H9 (cell line): ENCODE measurements at regions not wholly inside any gene's neighbourhood (a gene's known extent, or its start where the extent isn't known, plus 50 kb on each side); places are given as distances from the start of the nearest gene placed in this dataset.

Source experiments
- DNase-seq: peaks from one replicate; pipeline ENCODE4 v3.0.0-alpha.2; 2017
- H2AFZ ChIP-seq: one replicate; pipeline ENCODE4 v1.6.1; 2013; ENCODE audit warnings: mild to moderate bottlenecking, low read length, control low read depth, moderate library complexity
- H2AK5ac ChIP-seq: 2 replicates; pipeline ENCODE4 v1.6.1; 2013; ENCODE audit warnings: low read length, control low read depth, mixed read lengths; ENCODE audit not compliant: insufficient read length
- H2BK120ac ChIP-seq: one replicate; pipeline ENCODE4 v1.6.1; 2013; ENCODE audit warnings: low read depth, mild to moderate bottlenecking, low read length, control low read depth, inconsistent platforms; ENCODE audit not compliant: poor library complexity, severe bottlenecking
- H2BK12ac ChIP-seq: 2 replicates; pipeline ENCODE4 v1.6.1; 2013; ENCODE audit warnings: low read length, control low read depth, mixed read lengths, low read depth; ENCODE audit not compliant: insufficient read length
- H2BK15ac ChIP-seq: 2 replicates; pipeline ENCODE4 v1.6.1; 2013; ENCODE audit warnings: low read depth, low read length, control low read depth
- H2BK20ac ChIP-seq: one replicate; pipeline ENCODE4 v1.6.1; 2013; ENCODE audit warnings: low read depth, mild to moderate bottlenecking, low read length, control low read depth, inconsistent platforms; ENCODE audit not compliant: poor library complexity, severe bottlenecking
- H2BK5ac ChIP-seq: 2 replicates; pipeline ENCODE4 v1.6.1; 2013; ENCODE audit warnings: low read length, control low read depth, mixed read lengths; ENCODE audit not compliant: insufficient read length
- H3K14ac ChIP-seq: 2 replicates; pipeline ENCODE4 v1.6.1; 2013; ENCODE audit warnings: low read length, control low read depth; ENCODE audit not compliant: insufficient read depth
- H3K18ac ChIP-seq: 2 replicates; pipeline ENCODE4 v1.6.1; 2013; ENCODE audit warnings: low read depth, mild to moderate bottlenecking, mixed read lengths, low read length, control low read depth; ENCODE audit not compliant: insufficient read length
- H3K23ac ChIP-seq: 2 replicates; pipeline ENCODE4 v1.6.1; 2013; ENCODE audit warnings: low read length, control low read depth, mixed read lengths, low read depth; ENCODE audit not compliant: insufficient read length
- H3K23me2 ChIP-seq: 2 replicates; pipeline ENCODE4 v1.6.1; 2013; ENCODE audit warnings: low read depth, mild to moderate bottlenecking, mixed read lengths, low read length, control low read depth; ENCODE audit not compliant: insufficient read length, poor library complexity, severe bottlenecking
- H3K27ac ChIP-seq: 2 replicates; pipeline ENCODE4 v1.5.1; 2013; ENCODE audit warnings: low read length, control low read depth, mixed read lengths, low read depth; ENCODE audit not compliant: insufficient read length
- H3K27me3 ChIP-seq: 2 replicates; pipeline ENCODE4 v1.6.1; 2013; ENCODE audit warnings: low read length, control low read depth, inconsistent platforms; ENCODE audit not compliant: insufficient read depth
- H3K4ac ChIP-seq: 2 replicates; pipeline ENCODE4 v1.6.1; 2013; ENCODE audit warnings: low read depth, mild to moderate bottlenecking, control low read depth, inconsistent platforms, low read length, moderate library complexity
- H3K4me1 ChIP-seq: 2 replicates; pipeline ENCODE4 v1.6.1; 2013; ENCODE audit warnings: low read length, control low read depth, inconsistent platforms; ENCODE audit not compliant: insufficient read depth
- H3K4me2 ChIP-seq: 2 replicates; pipeline ENCODE4 v1.6.1; 2013; ENCODE audit warnings: low read length, control low read depth, mixed read lengths; ENCODE audit not compliant: insufficient read length, insufficient read depth
- H3K56ac ChIP-seq: 2 replicates; pipeline ENCODE4 v1.6.1; 2013; ENCODE audit warnings: low read depth, mild to moderate bottlenecking, mixed read lengths, low read length, control low read depth; ENCODE audit not compliant: insufficient read length
- H3K79me1 ChIP-seq: 2 replicates; pipeline ENCODE4 v1.6.1; 2013; ENCODE audit warnings: low read depth, mild to moderate bottlenecking, moderate library complexity, low read length, control low read depth, inconsistent platforms; ENCODE audit not compliant: insufficient read depth, poor library complexity, severe bottlenecking
- H3K79me2 ChIP-seq: 2 replicates; pipeline ENCODE4 v1.6.1; 2013; ENCODE audit warnings: low read length, control low read depth, inconsistent platforms; ENCODE audit not compliant: insufficient read depth
- H3K9ac ChIP-seq: 2 replicates; pipeline ENCODE4 v1.6.1; 2013; ENCODE audit warnings: low read length, control low read depth, mixed read lengths; ENCODE audit not compliant: insufficient read length; ENCODE audit errors: extremely low read depth
- H3K9me3 ChIP-seq: one replicate; pipeline ENCODE4 v1.6.1; 2013; ENCODE audit warnings: low read depth, low read length, inconsistent platforms; ENCODE audit not compliant: control insufficient read depth
- H3T11ph ChIP-seq: one replicate; pipeline ENCODE4 v1.6.1; 2013; ENCODE audit warnings: mild to moderate bottlenecking, low read length, control low read depth, inconsistent platforms
- H4K20me1 ChIP-seq: one replicate; pipeline ENCODE4 v1.6.1; 2013; ENCODE audit not compliant: control insufficient read depth, insufficient read length, insufficient read depth
- H4K5ac ChIP-seq: 2 replicates; pipeline ENCODE4 v1.6.1; 2013; ENCODE audit warnings: low read depth, mild to moderate bottlenecking, mixed read lengths, low read length, control low read depth; ENCODE audit not compliant: insufficient read length
- H4K8ac ChIP-seq: replicated peaks from 2 replicates; pipeline ENCODE4 v1.6.1; 2013; ENCODE audit warnings: low read length, control low read depth, mixed read lengths, low read depth; ENCODE audit not compliant: insufficient read length
- H4K91ac ChIP-seq: 2 replicates; pipeline ENCODE4 v1.6.1; 2013; ENCODE audit warnings: low read depth, mild to moderate bottlenecking, moderate library complexity, mixed read lengths, low read length, control low read depth; ENCODE audit not compliant: insufficient read length
- H3K27ac Mint-ChIP-seq, 3 experiments: 2 replicates in 2 of 3; 3 replicates in 1 of 3; pipeline ENCODE4 v1.8.0; 2020 to 2021; ENCODE audit warnings: mixed read lengths in 3 of 3, mild to moderate bottlenecking in 1 of 3, moderate library complexity in 1 of 3
- H3K27me3 Mint-ChIP-seq: 2 replicates; pipeline ENCODE4 v1.8.0; 2021; ENCODE audit warnings: low read depth, mild to moderate bottlenecking, moderate library complexity, mixed read lengths
- H3K36me3 Mint-ChIP-seq, 3 experiments: 2 replicates in 2 of 3; 3 replicates in 1 of 3; pipeline ENCODE4 v1.8.0; 2020 to 2021; ENCODE audit warnings: low read depth in 3 of 3, mixed read lengths in 3 of 3; ENCODE audit not compliant: insufficient read depth in 1 of 3
- H3K4me1 Mint-ChIP-seq, 2 experiments: 2 replicates each; pipeline ENCODE4 v1.8.0; 2020; ENCODE audit warnings: mixed read lengths in 2 of 2
- H3K4me3 Mint-ChIP-seq, 2 experiments: 2 replicates in 1 of 2; 3 replicates in 1 of 2; pipeline ENCODE4 v1.8.0; 2020 to 2021; ENCODE audit warnings: mild to moderate bottlenecking in 2 of 2, mixed read lengths in 2 of 2, moderate library complexity in 1 of 2
- H3K9me3 Mint-ChIP-seq, 2 experiments: 2 replicates in 1 of 2; 3 replicates in 1 of 2; pipeline ENCODE4 v1.8.0; 2020; ENCODE audit warnings: mild to moderate bottlenecking in 2 of 2, mixed read lengths in 2 of 2, moderate library complexity in 1 of 2
- WGBS: extraction: QIAGEN DNeasy Blood & Tissue Kit; methylation state at CpG from one replicate; pipeline ENCODE4 v1.1.7; 2013; ENCODE audit warnings: missing lambda C conversion rate, low lambda C conversion rate, mixed read lengths; ENCODE audit not compliant: insufficient read length; ENCODE audit errors: extremely low coverage; 5-methylcytosine and 5-hydroxymethylcytosine counted together
- TF ChIP-seq, protein P1 (sequence below): fragments of 200-600 bp; sonication (generic); conservative IDR thresholded peaks from 3 replicates; pipeline ENCODE4 v1.8.0; 2021; ENCODE audit warnings: antibody characterized with exemption, mild to moderate bottlenecking

DNA sequence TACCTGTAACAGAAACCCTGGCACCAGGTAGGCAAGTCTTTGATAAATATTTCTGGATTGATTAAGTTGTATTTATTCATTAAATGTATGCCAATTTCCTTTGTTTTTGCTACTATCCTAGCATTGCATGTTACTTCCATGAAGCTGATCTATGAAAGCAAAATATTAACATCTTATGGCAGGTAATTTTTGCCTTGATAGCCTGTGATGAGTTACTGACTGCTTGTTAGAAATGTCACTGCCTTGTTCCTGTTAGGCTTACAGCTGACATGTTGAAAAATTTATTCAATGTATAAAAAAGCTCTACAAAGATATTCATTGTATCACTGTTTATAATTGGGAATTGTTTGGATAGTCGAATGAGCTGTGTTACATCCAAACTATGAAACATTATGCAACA, 830.1 kb downstream of the TUSC7 start:
- Histone ChIP-seq H3K79me1 (no peaks in the 10 kb centered on the region), H4K8ac (no peak overlapping the region), H2BK5ac (no peak overlapping the region), H3K14ac (no peak overlapping the region), H4K5ac (no peak overlapping the region), H2AFZ (no peak overlapping the region), H3K9me3 (no peaks in the 10 kb centered on the region), H2BK20ac (no peak overlapping the region), H2BK15ac (no peak overlapping the region), H3T11ph (no peak overlapping the region), H3K23me2 (no peaks in the 10 kb centered on the region), H4K91ac (no peak overlapping the region), H3K18ac (no peak overlapping the region), H3K4ac (no peak overlapping the region), H3K79me2 (no peaks in the 10 kb centered on the region), H4K20me1 (no peaks in the 10 kb centered on the region), H2AK5ac (no peak overlapping the region), H2BK12ac (no peak overlapping the region), H3K4me1 (no peaks in the 10 kb centered on the region), H3K56ac (no peak overlapping the region), H3K27me3 (no peaks in the 10 kb centered on the region), H3K27ac (no peak overlapping the region), H3K23ac (no peak overlapping the region), H3K9ac (no peak overlapping the region), H2BK120ac (no peak overlapping the region), H3K4me2 (no peak overlapping the region)
- H3K4me1 Mint-ChIP-seq, result no peaks in the 10 kb centered on the region
- H3K36me3 Mint-ChIP-seq, result peaks cover 0 to 2% (median 0%) of the 10 kb centered on the region in 3 experiments; a peak in 2 of 7 replicates
- no peaks in the 10 kb centered on the region for H3K27me3 Mint-ChIP-seq
- no CpG with 5 or more reads among the region's 1 CpG for whole genome bisulfite sequencing
- TF ChIP-seq, protein P1, sequence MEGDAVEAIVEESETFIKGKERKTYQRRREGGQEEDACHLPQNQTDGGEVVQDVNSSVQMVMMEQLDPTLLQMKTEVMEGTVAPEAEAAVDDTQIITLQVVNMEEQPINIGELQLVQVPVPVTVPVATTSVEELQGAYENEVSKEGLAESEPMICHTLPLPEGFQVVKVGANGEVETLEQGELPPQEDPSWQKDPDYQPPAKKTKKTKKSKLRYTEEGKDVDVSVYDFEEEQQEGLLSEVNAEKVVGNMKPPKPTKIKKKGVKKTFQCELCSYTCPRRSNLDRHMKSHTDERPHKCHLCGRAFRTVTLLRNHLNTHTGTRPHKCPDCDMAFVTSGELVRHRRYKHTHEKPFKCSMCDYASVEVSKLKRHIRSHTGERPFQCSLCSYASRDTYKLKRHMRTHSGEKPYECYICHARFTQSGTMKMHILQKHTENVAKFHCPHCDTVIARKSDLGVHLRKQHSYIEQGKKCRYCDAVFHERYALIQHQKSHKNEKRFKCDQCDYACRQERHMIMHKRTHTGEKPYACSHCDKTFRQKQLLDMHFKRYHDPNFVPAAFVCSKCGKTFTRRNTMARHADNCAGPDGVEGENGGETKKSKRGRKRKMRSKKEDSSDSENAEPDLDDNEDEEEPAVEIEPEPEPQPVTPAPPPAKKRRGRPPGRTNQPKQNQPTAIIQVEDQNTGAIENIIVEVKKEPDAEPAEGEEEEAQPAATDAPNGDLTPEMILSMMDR, result no peak
- no peak overlapping the region for H3K27ac Mint-ChIP-seq
- peaks cover 6 to 8% of the 10 kb centered on the region in 2 experiments; a peak in 3 of 5 replicates for H3K9me3 Mint-ChIP-seq
- DNase-seq, result no peak
- H3K4me3 Mint-ChIP-seq, result no peak overlapping the region
